WERI-Rb-1 (cell line): ENCODE measurements at regions not wholly inside any gene's neighbourhood (a gene's known extent, or its start where the extent isn't known, plus 50 kb on each side); places are given as distances from the start of the nearest gene placed in this dataset.

Source experiments
- DNase-seq: peaks from one replicate; pipeline ENCODE4 v3.0.0-alpha.2; 2020
- H3K27ac ChIP-seq: fragments of 250-450 bp; sonication (Bioruptor Pico); 2 replicates; pipeline ENCODE4 v1.5.1; 2020; ENCODE audit warnings: mild to moderate bottlenecking, moderate library complexity
- H3K27me3 ChIP-seq: fragments of 250-450 bp; sonication (Bioruptor Pico); 2 replicates; pipeline ENCODE4 v1.5.1; 2021; ENCODE audit warnings: mild to moderate bottlenecking, low read depth, moderate library complexity; ENCODE audit not compliant: insufficient read depth, severe bottlenecking
- H3K36me3 ChIP-seq: fragments of 250-450 bp; sonication (Bioruptor Pico); 2 replicates; pipeline ENCODE4 v1.5.1; 2020; ENCODE audit warnings: mild to moderate bottlenecking, moderate library complexity
- H3K4me3 ChIP-seq: 2 replicates; pipeline ENCODE4 v1.5.1; 2011; ENCODE audit warnings: low read depth, mild to moderate bottlenecking, control low read depth, low read length
- H3K9me3 ChIP-seq: fragments of 250-450 bp; sonication (Bioruptor Pico); 2 replicates; pipeline ENCODE4 v1.5.1; 2021; ENCODE audit warnings: mild to moderate bottlenecking, moderate library complexity; ENCODE audit not compliant: severe bottlenecking
- TF ChIP-seq, protein P1 (sequence below): IDR thresholded peaks from 2 replicates; pipeline ENCODE4 v1.5.1; 2011; ENCODE audit warnings: low read depth, mild to moderate bottlenecking, control low read depth, inconsistent platforms, low read length

GRCh38 chr4:1497189-1497801 is 91.1 kb upstream of the NKX1-1 start:
- TF ChIP-seq, protein P1, sequence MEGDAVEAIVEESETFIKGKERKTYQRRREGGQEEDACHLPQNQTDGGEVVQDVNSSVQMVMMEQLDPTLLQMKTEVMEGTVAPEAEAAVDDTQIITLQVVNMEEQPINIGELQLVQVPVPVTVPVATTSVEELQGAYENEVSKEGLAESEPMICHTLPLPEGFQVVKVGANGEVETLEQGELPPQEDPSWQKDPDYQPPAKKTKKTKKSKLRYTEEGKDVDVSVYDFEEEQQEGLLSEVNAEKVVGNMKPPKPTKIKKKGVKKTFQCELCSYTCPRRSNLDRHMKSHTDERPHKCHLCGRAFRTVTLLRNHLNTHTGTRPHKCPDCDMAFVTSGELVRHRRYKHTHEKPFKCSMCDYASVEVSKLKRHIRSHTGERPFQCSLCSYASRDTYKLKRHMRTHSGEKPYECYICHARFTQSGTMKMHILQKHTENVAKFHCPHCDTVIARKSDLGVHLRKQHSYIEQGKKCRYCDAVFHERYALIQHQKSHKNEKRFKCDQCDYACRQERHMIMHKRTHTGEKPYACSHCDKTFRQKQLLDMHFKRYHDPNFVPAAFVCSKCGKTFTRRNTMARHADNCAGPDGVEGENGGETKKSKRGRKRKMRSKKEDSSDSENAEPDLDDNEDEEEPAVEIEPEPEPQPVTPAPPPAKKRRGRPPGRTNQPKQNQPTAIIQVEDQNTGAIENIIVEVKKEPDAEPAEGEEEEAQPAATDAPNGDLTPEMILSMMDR, result no peak
- H3K36me3 ChIP-seq, result no peaks in the 10 kb centered on the region
- no peaks in the 10 kb centered on the region for H3K9me3 ChIP-seq
- peaks cover 16% of the 10 kb centered on the region for H3K27me3 ChIP-seq
- DNase-seq, result no peak
- H3K4me3 ChIP-seq, result no peak overlapping the region
- H3K27ac ChIP-seq, result no peak overlapping the region

GRCh38 chr4:1496116-1496642 is 89.9 kb upstream of the NKX1-1 start:
- Histone ChIP-seq H3K27me3 (peaks cover 27% of the 10 kb centered on the region), H3K4me3 (no peak overlapping the region), H3K27ac (no peak overlapping the region), H3K36me3 (no peaks in the 10 kb centered on the region), H3K9me3 (no peaks in the 10 kb centered on the region)
- no peak for DNase-seq
- TF ChIP-seq, protein P1, result no peak

DNA sequence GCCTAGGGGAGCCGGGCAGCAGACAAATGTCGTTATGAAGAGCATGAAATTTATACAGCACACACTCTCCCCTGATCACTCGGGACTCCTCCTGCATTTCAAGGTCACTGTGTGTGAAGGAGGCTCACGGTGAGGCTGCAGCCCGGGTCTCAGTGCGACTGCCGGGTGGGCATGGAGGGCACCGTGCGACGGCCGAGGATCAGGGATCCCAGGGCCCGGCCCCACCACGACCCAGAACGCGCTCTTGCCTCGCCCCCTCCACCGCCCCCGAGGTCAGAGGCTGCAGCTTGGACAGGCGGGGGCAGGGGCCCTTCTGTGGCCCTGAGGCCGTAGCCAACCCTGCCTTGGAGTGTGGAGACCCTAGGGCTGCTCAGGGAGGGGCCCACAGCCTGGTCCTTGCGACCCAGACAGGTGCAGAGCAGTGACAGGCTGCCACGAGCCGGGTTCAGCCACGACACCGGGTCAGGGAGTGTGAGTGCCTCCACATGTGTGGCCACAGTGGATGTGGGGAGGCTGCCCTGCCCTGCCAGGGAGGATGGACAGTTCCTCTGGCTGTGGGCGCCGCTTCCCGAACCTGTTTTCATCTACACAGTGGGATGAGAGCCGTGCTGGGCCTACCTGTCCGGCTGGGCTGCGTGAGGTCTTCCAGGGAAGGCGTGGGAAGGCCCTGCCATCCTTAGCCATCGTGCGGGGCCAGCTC is 89.3 kb upstream of the NKX1-1 start:
- Histone ChIP-seq H3K27me3 (peaks cover 33% of the 10 kb centered on the region), H3K36me3 (no peaks in the 10 kb centered on the region), H3K9me3 (no peaks in the 10 kb centered on the region), H3K4me3 (no peak overlapping the region), H3K27ac (no peak overlapping the region)
- TF ChIP-seq, protein P1, result no peak
- DNase-seq, result no peak

GRCh38 chr4:1494416-1495315 is 88.4 kb upstream of the NKX1-1 start:
- no peak overlapping the region for H3K4me3 ChIP-seq
- H3K36me3 ChIP-seq, result no peaks in the 10 kb centered on the region
- TF ChIP-seq, protein P1, result no peak
- H3K27ac ChIP-seq, result no peak overlapping the region
- H3K27me3 ChIP-seq, result peaks cover 42% of the 10 kb centered on the region
- H3K9me3 ChIP-seq, result no peaks in the 10 kb centered on the region
- DNase-seq, result no peak

DNA sequence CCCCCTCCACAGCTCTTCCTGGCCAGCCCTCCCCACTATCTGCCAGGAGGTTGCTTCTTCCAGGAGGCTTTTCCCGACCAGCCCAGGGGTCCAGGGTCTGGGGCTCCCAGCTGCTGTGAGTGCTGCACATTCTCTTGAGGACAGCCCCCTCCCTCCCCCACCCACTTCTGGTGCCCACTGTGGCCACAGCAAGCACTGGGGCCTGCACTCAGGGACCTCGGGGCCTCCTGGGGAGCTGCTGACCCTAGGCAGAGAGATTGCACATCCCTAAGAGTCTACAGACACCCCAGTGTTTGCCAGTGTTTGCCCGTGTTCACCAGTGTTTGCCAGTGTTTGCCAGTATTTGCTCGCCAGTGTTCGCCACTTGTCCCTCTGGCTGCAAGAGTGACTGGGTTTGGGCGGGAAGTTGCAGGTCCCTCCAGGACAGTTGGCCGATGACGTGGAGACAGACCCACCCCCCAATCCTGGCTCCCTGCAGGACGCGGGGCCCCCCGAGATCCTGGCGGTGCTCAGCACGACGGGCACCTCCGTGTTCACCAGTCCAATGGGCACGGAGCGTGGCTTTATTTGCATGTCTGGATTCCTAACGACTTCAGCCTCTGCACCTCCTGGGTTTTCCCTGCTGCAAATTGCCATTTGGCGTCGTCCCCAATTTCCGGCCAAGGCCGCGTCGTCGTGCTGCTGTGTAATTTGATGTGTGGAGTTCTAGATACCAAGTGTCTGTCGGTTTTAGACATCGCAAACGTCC is 87.5 kb upstream of the NKX1-1 start:
- no peak for DNase-seq
- TF ChIP-seq, protein P1, result no peak
- H3K9me3 ChIP-seq, result no peaks in the 10 kb centered on the region
- H3K27me3 ChIP-seq, result peaks cover 47% of the 10 kb centered on the region
- H3K36me3 ChIP-seq, result no peaks in the 10 kb centered on the region
- H3K27ac ChIP-seq, result no peak overlapping the region
- H3K4me3 ChIP-seq, result no peak overlapping the region
